Liver (tissue), 3 donors: ENCODE measurements at regions not wholly inside any gene's neighbourhood (a gene's known extent, or its start where the extent isn't known, plus 50 kb on each side); places are given as distances from the start of the nearest gene placed in this dataset.

Source experiments
- EGR1 ChIP-seq, 2 donors: IDR thresholded peaks; 2 replicates each; pipeline ENCODE4 v1.6.1; 2016 to 2018; ENCODE audit warnings: antibody characterized with exemption in 2 of 2, low read depth in 2 of 2
- FOXA1 ChIP-seq: IDR thresholded peaks from 2 replicates; pipeline ENCODE4 v1.6.1; 2016; ENCODE audit warnings: antibody characterized with exemption
- HNF4A ChIP-seq, 2 donors: conservative IDR thresholded peaks; 2 replicates each; pipeline ENCODE4 v1.6.1; 2016; ENCODE audit warnings: antibody characterized with exemption in 2 of 2, mild to moderate bottlenecking in 2 of 2
- JUND ChIP-seq, 2 donors: IDR thresholded peaks; 2 replicates each; pipeline ENCODE4 v1.6.1; 2016; ENCODE audit warnings: antibody characterized with exemption in 2 of 2
- RAD21 ChIP-seq, 2 donors: IDR thresholded peaks; 2 replicates each; pipeline ENCODE4 v1.6.1; 2016; ENCODE audit warnings: antibody characterized with exemption in 2 of 2, mild to moderate bottlenecking in 2 of 2
- RXRA ChIP-seq, 2 donors: IDR thresholded peaks; 2 replicates each; pipeline ENCODE4 v1.6.1; 2017 to 2018; ENCODE audit warnings: antibody characterized with exemption in 2 of 2, mild to moderate bottlenecking in 1 of 2
- TAF1 ChIP-seq: conservative IDR thresholded peaks from 2 replicates; pipeline ENCODE4 v1.6.1; 2016; ENCODE audit warnings: antibody characterized with exemption, mild to moderate bottlenecking
- TF ChIP-seq, protein P1 (sequence below): fragments of 150-350 bp; IDR thresholded peaks from 2 replicates; pipeline ENCODE4 v1.5.1; 2017; ENCODE audit warnings: improper control_type of control experiment, low read depth, low read length; ENCODE audit not compliant: missing input control
- TF ChIP-seq, protein P2 (sequence below): IDR thresholded peaks from 2 replicates; pipeline ENCODE4 v1.6.1; 2016; ENCODE audit warnings: antibody characterized with exemption
- TF ChIP-seq, protein P3 (sequence below): IDR thresholded peaks from 2 replicates; pipeline ENCODE4 v1.6.1; 2016; ENCODE audit warnings: antibody characterized with exemption, mild to moderate bottlenecking
- donor health status: healthy.
- donor health status: healthy.

DNA sequence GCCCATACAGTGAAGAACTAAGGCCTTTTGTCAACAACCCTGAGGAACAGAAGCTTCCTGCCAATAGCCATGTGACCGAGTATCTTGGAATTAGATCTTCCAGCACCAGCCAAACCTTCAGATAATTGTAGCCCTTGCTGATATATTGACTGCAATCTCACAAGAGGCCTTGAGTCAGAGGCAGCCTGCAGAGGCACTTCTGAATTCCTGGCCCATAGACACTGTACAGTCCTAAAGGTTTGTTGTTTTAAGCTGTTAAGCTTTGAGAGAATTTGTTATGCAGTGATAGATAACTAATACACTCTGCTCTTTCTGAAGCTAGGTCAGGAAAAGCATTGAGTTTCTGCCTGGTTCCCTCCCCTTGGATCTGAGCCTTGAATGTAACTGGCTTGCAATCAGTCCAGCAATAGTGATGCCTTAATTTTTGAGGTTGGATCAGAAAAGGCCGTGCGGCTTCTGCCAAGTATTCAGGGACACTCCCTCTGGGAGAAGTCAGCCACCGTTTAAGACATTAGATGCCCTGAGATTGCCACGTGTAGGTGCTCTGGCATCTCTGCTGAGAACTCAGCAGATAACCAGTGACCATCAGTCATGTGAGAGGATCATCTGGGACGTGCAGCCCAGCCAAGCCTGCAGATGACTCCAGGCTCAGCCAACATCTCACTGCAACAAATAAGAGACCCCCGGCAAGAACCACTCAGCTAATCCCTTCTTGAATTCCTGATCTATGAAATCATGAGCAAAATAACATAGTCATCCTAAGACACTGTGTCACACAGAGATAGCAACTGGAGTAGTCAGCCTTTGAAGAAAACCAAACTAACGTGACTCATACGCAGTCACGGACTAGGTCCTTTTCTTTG lies 126.8 kb upstream of the STC2 start:
- TF ChIP-seq, protein P1, sequence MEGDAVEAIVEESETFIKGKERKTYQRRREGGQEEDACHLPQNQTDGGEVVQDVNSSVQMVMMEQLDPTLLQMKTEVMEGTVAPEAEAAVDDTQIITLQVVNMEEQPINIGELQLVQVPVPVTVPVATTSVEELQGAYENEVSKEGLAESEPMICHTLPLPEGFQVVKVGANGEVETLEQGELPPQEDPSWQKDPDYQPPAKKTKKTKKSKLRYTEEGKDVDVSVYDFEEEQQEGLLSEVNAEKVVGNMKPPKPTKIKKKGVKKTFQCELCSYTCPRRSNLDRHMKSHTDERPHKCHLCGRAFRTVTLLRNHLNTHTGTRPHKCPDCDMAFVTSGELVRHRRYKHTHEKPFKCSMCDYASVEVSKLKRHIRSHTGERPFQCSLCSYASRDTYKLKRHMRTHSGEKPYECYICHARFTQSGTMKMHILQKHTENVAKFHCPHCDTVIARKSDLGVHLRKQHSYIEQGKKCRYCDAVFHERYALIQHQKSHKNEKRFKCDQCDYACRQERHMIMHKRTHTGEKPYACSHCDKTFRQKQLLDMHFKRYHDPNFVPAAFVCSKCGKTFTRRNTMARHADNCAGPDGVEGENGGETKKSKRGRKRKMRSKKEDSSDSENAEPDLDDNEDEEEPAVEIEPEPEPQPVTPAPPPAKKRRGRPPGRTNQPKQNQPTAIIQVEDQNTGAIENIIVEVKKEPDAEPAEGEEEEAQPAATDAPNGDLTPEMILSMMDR, result no peak
- TF ChIP-seq EGR1 (IDR thresholded peaks at IDR 0.05; ENCODE audit: low read depth in 2 of 2), result no peak
- TF ChIP-seq, protein P2, sequence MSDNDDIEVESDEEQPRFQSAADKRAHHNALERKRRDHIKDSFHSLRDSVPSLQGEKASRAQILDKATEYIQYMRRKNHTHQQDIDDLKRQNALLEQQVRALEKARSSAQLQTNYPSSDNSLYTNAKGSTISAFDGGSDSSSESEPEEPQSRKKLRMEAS, result no peak
- TF ChIP-seq JUND (IDR thresholded peaks at IDR 0.05), result no peak
- TF ChIP-seq RXRA (IDR thresholded peaks at IDR 0.05), result no peak
- TF ChIP-seq TAF1, result no peak
- TF ChIP-seq FOXA1, result no peak
- TF ChIP-seq, protein P3, sequence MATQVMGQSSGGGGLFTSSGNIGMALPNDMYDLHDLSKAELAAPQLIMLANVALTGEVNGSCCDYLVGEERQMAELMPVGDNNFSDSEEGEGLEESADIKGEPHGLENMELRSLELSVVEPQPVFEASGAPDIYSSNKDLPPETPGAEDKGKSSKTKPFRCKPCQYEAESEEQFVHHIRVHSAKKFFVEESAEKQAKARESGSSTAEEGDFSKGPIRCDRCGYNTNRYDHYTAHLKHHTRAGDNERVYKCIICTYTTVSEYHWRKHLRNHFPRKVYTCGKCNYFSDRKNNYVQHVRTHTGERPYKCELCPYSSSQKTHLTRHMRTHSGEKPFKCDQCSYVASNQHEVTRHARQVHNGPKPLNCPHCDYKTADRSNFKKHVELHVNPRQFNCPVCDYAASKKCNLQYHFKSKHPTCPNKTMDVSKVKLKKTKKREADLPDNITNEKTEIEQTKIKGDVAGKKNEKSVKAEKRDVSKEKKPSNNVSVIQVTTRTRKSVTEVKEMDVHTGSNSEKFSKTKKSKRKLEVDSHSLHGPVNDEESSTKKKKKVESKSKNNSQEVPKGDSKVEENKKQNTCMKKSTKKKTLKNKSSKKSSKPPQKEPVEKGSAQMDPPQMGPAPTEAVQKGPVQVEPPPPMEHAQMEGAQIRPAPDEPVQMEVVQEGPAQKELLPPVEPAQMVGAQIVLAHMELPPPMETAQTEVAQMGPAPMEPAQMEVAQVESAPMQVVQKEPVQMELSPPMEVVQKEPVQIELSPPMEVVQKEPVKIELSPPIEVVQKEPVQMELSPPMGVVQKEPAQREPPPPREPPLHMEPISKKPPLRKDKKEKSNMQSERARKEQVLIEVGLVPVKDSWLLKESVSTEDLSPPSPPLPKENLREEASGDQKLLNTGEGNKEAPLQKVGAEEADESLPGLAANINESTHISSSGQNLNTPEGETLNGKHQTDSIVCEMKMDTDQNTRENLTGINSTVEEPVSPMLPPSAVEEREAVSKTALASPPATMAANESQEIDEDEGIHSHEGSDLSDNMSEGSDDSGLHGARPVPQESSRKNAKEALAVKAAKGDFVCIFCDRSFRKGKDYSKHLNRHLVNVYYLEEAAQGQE, result no peak
- no peak for TF ChIP-seq RAD21 (IDR thresholded peaks at IDR 0.05)
- TF ChIP-seq HNF4A (conservative IDR thresholded peaks at IDR 0.05), result no peak
